ENCODE measurements at regions not wholly inside any gene's neighbourhood (a gene's known extent, or its start where the extent isn't known, plus 50 kb on each side); places are given as distances from the start of the nearest gene placed in this dataset.
"Not testable (repeated sequence)": the region's sequence is repeated elsewhere in the genome, so short reads cannot be mapped to it uniquely, and the experiment has no call there.

- H3K36me3 Mint-ChIP-seq = no peaks in the 10 kb centered on the region
- H3K27me3 Mint-ChIP-seq = no peaks in the 10 kb centered on the region
- H3K4me3 Mint-ChIP-seq = no peak overlapping the region
- no peak overlapping the region for H3K27ac Mint-ChIP-seq
- H3K4me1 Mint-ChIP-seq (ENCODE audit: low read depth) = no peaks in the 10 kb centered on the region
- no peaks in the 10 kb centered on the region for H3K9me3 Mint-ChIP-seq (ENCODE audit: low read depth)
These were observed 624.4 kb upstream of the RORB start for GRCh38 chr9:73872701-73873100.

- H3K4me3 Mint-ChIP-seq = no peak overlapping the region
- peaks cover 7% of the 10 kb centered on the region for H3K9me3 Mint-ChIP-seq (ENCODE audit: low read depth)
- H3K27me3 Mint-ChIP-seq = no peaks in the 10 kb centered on the region
- H3K27ac Mint-ChIP-seq = no peak overlapping the region
- H3K36me3 Mint-ChIP-seq = no peaks in the 10 kb centered on the region
- H3K4me1 Mint-ChIP-seq (ENCODE audit: low read depth) = no peaks in the 10 kb centered on the region
These were observed 617.0 kb upstream of the RORB start for GRCh38 chr9:73880101-73880500.

GRCh38 chr9:73889023-73889422, 608.1 kb upstream of the RORB start:
- Mint-ChIP-seq H3K4me3 (no peak overlapping the region), H3K27ac (no peak overlapping the region), H3K9me3 (ENCODE audit: low read depth) (peaks cover 13% of the 10 kb centered on the region), H3K4me1 (ENCODE audit: low read depth) (no peaks in the 10 kb centered on the region), H3K36me3 (peaks cover 2% of the 10 kb centered on the region), H3K27me3 (no peaks in the 10 kb centered on the region)

- no peaks in the 10 kb centered on the region for H3K4me1 Mint-ChIP-seq (ENCODE audit: low read depth)
- H3K27ac Mint-ChIP-seq = no peak overlapping the region
- H3K27me3 Mint-ChIP-seq = no peaks in the 10 kb centered on the region
- H3K4me3 Mint-ChIP-seq = no peak overlapping the region
- peaks cover 2% of the 10 kb centered on the region for H3K36me3 Mint-ChIP-seq
- peaks cover 9% of the 10 kb centered on the region for H3K9me3 Mint-ChIP-seq (ENCODE audit: low read depth)
These were observed 606.4 kb upstream of the RORB start for GRCh38 chr9:73890685-73891277.

GRCh38 chr9:73892335-73892734, 604.8 kb upstream of the RORB start:
- H3K36me3 Mint-ChIP-seq = peaks cover 2% of the 10 kb centered on the region
- no peak overlapping the region for H3K4me3 Mint-ChIP-seq
- H3K9me3 Mint-ChIP-seq (ENCODE audit: low read depth) = peaks cover 3% of the 10 kb centered on the region
- no peaks in the 10 kb centered on the region for H3K27me3 Mint-ChIP-seq
- H3K27ac Mint-ChIP-seq = no peak overlapping the region
- no peaks in the 10 kb centered on the region for H3K4me1 Mint-ChIP-seq (ENCODE audit: low read depth)

- Mint-ChIP-seq H3K4me3 (no peak overlapping the region), H3K27me3 (no peaks in the 10 kb centered on the region), H3K27ac (no peak overlapping the region), H3K9me3 (ENCODE audit: low read depth) (no peaks in the 10 kb centered on the region), H3K4me1 (ENCODE audit: low read depth) (no peaks in the 10 kb centered on the region), H3K36me3 (no peaks in the 10 kb centered on the region)
These were observed 603.9 kb upstream of the RORB start for GRCh38 chr9:73893230-73893629.

GRCh38 chr9:73896061-73896460, 601.1 kb upstream of the RORB start:
- no peaks in the 10 kb centered on the region for H3K27me3 Mint-ChIP-seq
- H3K4me1 Mint-ChIP-seq (ENCODE audit: low read depth) = no peaks in the 10 kb centered on the region
- H3K9me3 Mint-ChIP-seq (ENCODE audit: low read depth) = peaks cover 3% of the 10 kb centered on the region
- no peak overlapping the region for H3K4me3 Mint-ChIP-seq
- no peak overlapping the region for H3K27ac Mint-ChIP-seq
- no peaks in the 10 kb centered on the region for H3K36me3 Mint-ChIP-seq

- Mint-ChIP-seq H3K4me1 (ENCODE audit: low read depth) (no peaks in the 10 kb centered on the region), H3K36me3 (no peaks in the 10 kb centered on the region), H3K27me3 (no peaks in the 10 kb centered on the region), H3K27ac (no peak overlapping the region), H3K4me3 (no peak overlapping the region), H3K9me3 (ENCODE audit: low read depth) (peaks cover 4% of the 10 kb centered on the region)
These were observed 590.5 kb upstream of the RORB start for GRCh38 chr9:73906671-73907070.

GRCh38 chr9:73911804-73912203, 585.3 kb upstream of the RORB start:
- Mint-ChIP-seq H3K4me1 (ENCODE audit: low read depth) (no peaks in the 10 kb centered on the region), H3K9me3 (ENCODE audit: low read depth) (peaks cover 4% of the 10 kb centered on the region), H3K27me3 (no peaks in the 10 kb centered on the region), H3K27ac (no peak overlapping the region), H3K36me3 (no peaks in the 10 kb centered on the region), H3K4me3 (no peak overlapping the region)

GRCh38 chr9:73916016-73916673, 581.0 kb upstream of the RORB start:
- Mint-ChIP-seq H3K9me3 (ENCODE audit: low read depth) (no peaks in the 10 kb centered on the region), H3K4me3 (no peak overlapping the region), H3K4me1 (ENCODE audit: low read depth) (no peaks in the 10 kb centered on the region), H3K27ac (no peak overlapping the region), H3K27me3 (no peaks in the 10 kb centered on the region), H3K36me3 (no peaks in the 10 kb centered on the region)

- Mint-ChIP-seq H3K9me3 (ENCODE audit: low read depth) (no peaks in the 10 kb centered on the region), H3K36me3 (no peaks in the 10 kb centered on the region), H3K4me1 (ENCODE audit: low read depth) (no peaks in the 10 kb centered on the region), H3K4me3 (no peak overlapping the region), H3K27me3 (no peaks in the 10 kb centered on the region), H3K27ac (no peak overlapping the region)
These were observed 577.4 kb upstream of the RORB start for GRCh38 chr9:73919712-73920111.

- no peaks in the 10 kb centered on the region for H3K4me1 Mint-ChIP-seq (ENCODE audit: low read depth)
- H3K9me3 Mint-ChIP-seq (ENCODE audit: low read depth) = no peaks in the 10 kb centered on the region
- no peak overlapping the region for H3K27ac Mint-ChIP-seq
- H3K27me3 Mint-ChIP-seq = no peaks in the 10 kb centered on the region
- H3K36me3 Mint-ChIP-seq = no peaks in the 10 kb centered on the region
- H3K4me3 Mint-ChIP-seq = no peak overlapping the region
These were observed 573.3 kb upstream of the RORB start for GRCh38 chr9:73923796-73924195.

GRCh38 chr9:73951147-73951546, 546.0 kb upstream of the RORB start:
- H3K36me3 Mint-ChIP-seq = no peaks in the 10 kb centered on the region
- H3K9me3 Mint-ChIP-seq (ENCODE audit: low read depth) = peaks cover 8% of the 10 kb centered on the region
- H3K27me3 Mint-ChIP-seq = no peaks in the 10 kb centered on the region
- H3K27ac Mint-ChIP-seq = no peak overlapping the region
- no peak overlapping the region for H3K4me3 Mint-ChIP-seq
- H3K4me1 Mint-ChIP-seq (ENCODE audit: low read depth) = no peaks in the 10 kb centered on the region

GRCh38 chr9:73962792-73963191, 534.3 kb upstream of the RORB start:
- no peaks in the 10 kb centered on the region for H3K27me3 Mint-ChIP-seq
- H3K36me3 Mint-ChIP-seq = no peaks in the 10 kb centered on the region
- no peaks in the 10 kb centered on the region for H3K9me3 Mint-ChIP-seq (ENCODE audit: low read depth)
- no peaks in the 10 kb centered on the region for H3K4me1 Mint-ChIP-seq (ENCODE audit: low read depth)
- no peak overlapping the region for H3K4me3 Mint-ChIP-seq
- no peak overlapping the region for H3K27ac Mint-ChIP-seq

- Mint-ChIP-seq H3K27ac (no peak overlapping the region), H3K9me3 (ENCODE audit: low read depth) (peaks cover 12% of the 10 kb centered on the region), H3K27me3 (no peaks in the 10 kb centered on the region), H3K4me3 (no peak overlapping the region), H3K36me3 (peaks cover 2% of the 10 kb centered on the region), H3K4me1 (ENCODE audit: low read depth) (no peaks in the 10 kb centered on the region)
These were observed 527.2 kb upstream of the RORB start for GRCh38 chr9:73969936-73970335.

- H3K4me3 Mint-ChIP-seq; H3K27ac Mint-ChIP-seq; H3K36me3 Mint-ChIP-seq; H3K4me1 Mint-ChIP-seq (ENCODE audit: low read depth); H3K9me3 Mint-ChIP-seq (ENCODE audit: low read depth); H3K27me3 Mint-ChIP-seq: not testable (repeated sequence)
These were observed 520.7 kb upstream of the RORB start for GRCh38 chr9:73976424-73976823.

All from activated naive CD8-positive, alpha-beta T cell (primary cell).